Transverse colon (tissue), 4 donors: ENCODE measurements at regions not wholly inside any gene's neighbourhood (a gene's known extent, or its start where the extent isn't known, plus 50 kb on each side); places are given as distances from the start of the nearest gene placed in this dataset.

ENCODE experiments used
- CTCF ChIP-seq, 5 experiments: fragments of 200-600 bp in 3 of 5; fragments of 450-650 bp in 2 of 5; sonication (generic) in 3 of 5; IDR thresholded peaks; 1 replicate in 2 of 5; 2 replicates in 3 of 5; pipeline ENCODE4 v1.5.1; 2016 to 2017; ENCODE audit warnings: antibody characterized with exemption in 5 of 5, inconsistent platforms in 3 of 5, mild to moderate bottlenecking in 2 of 5, moderate library complexity in 1 of 5
- POLR2A ChIP-seq: fragments of 450-650 bp; IDR thresholded peaks from one replicate; pipeline ENCODE4 v1.6.1; 2016; ENCODE audit warnings: antibody characterized with exemption, mild to moderate bottlenecking, moderate library complexity
- POLR2AphosphoS5 ChIP-seq, 3 donors: sonication (generic); formaldehyde crosslinking; IDR thresholded peaks; one replicate each; pipeline ENCODE4 v1.6.1; 2016; ENCODE audit warnings: antibody characterized with exemption in 3 of 3

- TF ChIP-seq CTCF (IDR thresholded peaks at IDR 0.05) (no peak), POLR2AphosphoS5 (IDR thresholded peaks at IDR 0.05) (no peak), POLR2A (no peak)
Measured at GRCh38 chr2:56519806-56520205, 336.0 kb downstream of the CCDC85A start.
